ENCODE measurements at regions not wholly inside any gene's neighbourhood (a gene's known extent, or its start where the extent isn't known, plus 50 kb on each side); places are given as distances from the start of the nearest gene placed in this dataset.

- Histone ChIP-seq H3K9me3 (ENCODE audit: low read length) (no peaks in the 10 kb centered on the region), H3K9me2 (replicated peaks; ENCODE audit: low read length) (no peaks in the 10 kb centered on the region), H3K27me3 (ENCODE audit: low read length) (peaks cover 14% of the 10 kb centered on the region), H3K79me2 (ENCODE audit: low read length) (no peaks in the 10 kb centered on the region), H3K36me3 (ENCODE audit: low read depth, low read length) (no peaks in the 10 kb centered on the region), H3F3A (ENCODE audit: low read length, unreplicated experiment) (no peaks in the 10 kb centered on the region), H4K20me1 (ENCODE audit: low read length) (no peaks in the 10 kb centered on the region), H3K4me3 (ENCODE audit: low read length) (no peak overlapping the region), H3K4me2 (ENCODE audit: low read length) (no peak overlapping the region), H3K27ac (ENCODE audit: low read length) (no peak overlapping the region), H3K9ac (ENCODE audit: low read length) (no peak overlapping the region), H3K4me1 (ENCODE audit: insufficient read depth, low read length) (peaks cover 21% of the 10 kb centered on the region), H2AFZ (ENCODE audit: low read length) (no peak overlapping the region)
- DNase-seq (no peak), ATAC-seq (no peak)
- intact Hi-C loops (cut with micrococcal nuclease): no loop called here
- no TSS peak for BruUV-seq (replicated peaks)
- TF ChIP-seq CTCF (conservative IDR thresholded peaks at IDR 0.05; ENCODE audit: low read depth, low read length) (no peak), EZH2phosphoT487 (IDR thresholded peaks at IDR 0.05; ENCODE audit: borderline replicate concordance, low read length) (no peak), EZH2 (IDR thresholded peaks at IDR 0.05; ENCODE audit: low read length, unreplicated experiment) (no peak)
- POLR2A ChIA-PET (ENCODE audit: unreplicated experiment): no interaction called here
- CTCF ChIA-PET: no interaction called here
Observed at GRCh38 chr20:63121749-63122405, 94.1 kb downstream of the YTHDF1 start.

- no peaks in the 10 kb centered on the region for H3F3A ChIP-seq (ENCODE audit: low read length, unreplicated experiment)
- CTCF ChIA-PET: no interaction called here
- no peaks in the 10 kb centered on the region for H3K9me2 ChIP-seq (replicated peaks; ENCODE audit: low read length)
- H3K4me1 ChIP-seq (ENCODE audit: insufficient read depth, low read length): peaks cover 17% of the 10 kb centered on the region
- no peak overlapping the region for H3K9ac ChIP-seq (ENCODE audit: low read length)
- no peak overlapping the region for H3K27ac ChIP-seq (ENCODE audit: low read length)
- BruUV-seq (replicated peaks): no TSS peak
- H3K4me3 ChIP-seq (ENCODE audit: low read length): no peak overlapping the region
- H3K79me2 ChIP-seq (ENCODE audit: low read length): no peaks in the 10 kb centered on the region
- H4K20me1 ChIP-seq (ENCODE audit: low read length): no peaks in the 10 kb centered on the region
- DNase-seq (no peak), ATAC-seq (no peak)
- H3K9me3 ChIP-seq (ENCODE audit: low read length): no peaks in the 10 kb centered on the region
- peaks cover 20% of the 10 kb centered on the region for H3K27me3 ChIP-seq (ENCODE audit: low read length)
- H2AFZ ChIP-seq (ENCODE audit: low read length): no peak overlapping the region
- TF ChIP-seq EZH2 (IDR thresholded peaks at IDR 0.05; ENCODE audit: low read length, unreplicated experiment): no peak
- TF ChIP-seq CTCF (conservative IDR thresholded peaks at IDR 0.05; ENCODE audit: low read depth, low read length): no peak
- TF ChIP-seq EZH2phosphoT487 (IDR thresholded peaks at IDR 0.05; ENCODE audit: borderline replicate concordance, low read length): no peak
- H3K4me2 ChIP-seq (ENCODE audit: low read length): no peak overlapping the region
- no peaks in the 10 kb centered on the region for H3K36me3 ChIP-seq (ENCODE audit: low read depth, low read length)
- intact Hi-C loops (cut with micrococcal nuclease): no loop called here
- POLR2A ChIA-PET (ENCODE audit: unreplicated experiment): no interaction called here
Observed at GRCh38 chr20:63121246-63121645, 94.7 kb downstream of the YTHDF1 start.

- POLR2A ChIA-PET (ENCODE audit: unreplicated experiment): no interaction called here
- Histone ChIP-seq H2AFZ (ENCODE audit: low read length) (no peak overlapping the region), H3K36me3 (ENCODE audit: low read depth, low read length) (no peaks in the 10 kb centered on the region), H3K27ac (ENCODE audit: low read length) (no peak overlapping the region), H3K9ac (ENCODE audit: low read length) (no peak overlapping the region), H3K4me3 (ENCODE audit: low read length) (no peak overlapping the region), H3K27me3 (ENCODE audit: low read length) (peaks cover 24% of the 10 kb centered on the region), H3K4me1 (ENCODE audit: insufficient read depth, low read length) (peaks cover 14% of the 10 kb centered on the region), H3K9me3 (ENCODE audit: low read length) (no peaks in the 10 kb centered on the region), H3K9me2 (replicated peaks; ENCODE audit: low read length) (no peaks in the 10 kb centered on the region), H3K79me2 (ENCODE audit: low read length) (no peaks in the 10 kb centered on the region), H3F3A (ENCODE audit: low read length, unreplicated experiment) (no peaks in the 10 kb centered on the region), H3K4me2 (ENCODE audit: low read length) (no peak overlapping the region), H4K20me1 (ENCODE audit: low read length) (no peaks in the 10 kb centered on the region)
- no TSS peak for BruUV-seq (replicated peaks)
- TF ChIP-seq EZH2phosphoT487 (IDR thresholded peaks at IDR 0.05; ENCODE audit: borderline replicate concordance, low read length) (no peak), EZH2 (IDR thresholded peaks at IDR 0.05; ENCODE audit: low read length, unreplicated experiment) (no peak), CTCF (conservative IDR thresholded peaks at IDR 0.05; ENCODE audit: low read depth, low read length) (no peak)
- CTCF ChIA-PET: no interaction called here
- intact Hi-C loops (cut with micrococcal nuclease): no loop called here
- DNase-seq: no peak
- no peak for ATAC-seq
Observed at GRCh38 chr20:63120808-63121090, 95.2 kb downstream of the YTHDF1 start.

Measured in PC-3 (cell line).